HG03378 (cell line): ENCODE measurements at regions not wholly inside any gene's neighbourhood (a gene's known extent, or its start where the extent isn't known, plus 50 kb on each side); places are given as distances from the start of the nearest gene placed in this dataset.

ENCODE experiments used
- ATAC-seq: cut with Tn5 transposase; IDR thresholded peaks from one replicate; pipeline ENCODE4 v1.9.1; 2021; ENCODE audit warnings: mild to moderate bottlenecking, moderate library complexity; ENCODE audit not compliant: unreplicated experiment

- no peak for ATAC-seq
Observed at GRCh38 chr14:62629176-62629725, 416.0 kb downstream of the KCNH5 start.

GRCh38 chr14:62631176-62631575, 414.1 kb downstream of the KCNH5 start:
- ATAC-seq: no peak

GRCh38 chr14:62632771-62633170, 412.5 kb downstream of the KCNH5 start:
- ATAC-seq: no peak

- ATAC-seq: no peak
Observed at GRCh38 chr14:62645649-62646048, 399.6 kb downstream of the KCNH5 start.
